OCI-LY7 (cell line): ENCODE measurements at regions not wholly inside any gene's neighbourhood (a gene's known extent, or its start where the extent isn't known, plus 50 kb on each side); places are given as distances from the start of the nearest gene placed in this dataset.

ENCODE experiments used
- BruUV-seq: library from RNA; stranded (reverse); fragments of 400-500 nt; replicated peaks from 2 replicates; lab custom pipeline; 2021; lab: Mats Ljungman, UMichigan
- CTCF ChIA-PET: fragments of 300-600 bp; sonication (Branson Sonifier 250); formaldehyde crosslinking; loops from one replicate; lab custom pipeline; 2022; ENCODE audit warnings: antibody characterized with exemption; ENCODE audit not compliant: unreplicated experiment; lab: Charles Lee
- POLR2A ChIA-PET: fragments of 300-600 bp; sonication (Branson Sonifier 250); formaldehyde crosslinking; loops from one replicate; lab custom pipeline; 2022; ENCODE audit warnings: antibody characterized with exemption; lab: Charles Lee
- DNase-seq: peaks from one replicate; pipeline ENCODE4 v3.0.0-alpha.2; 2015; ENCODE audit warnings: low spot score
- H2AFZ ChIP-seq: fragments of 200-600 bp; sonication (generic), shearing (Covaris generic); 2 replicates; pipeline ENCODE4 v1.6.1; 2014; ENCODE audit warnings: mild to moderate bottlenecking, antibody characterized with exemption, low read length, moderate library complexity
- H3K27ac ChIP-seq: fragments of 200-600 bp; sonication (generic); 2 replicates; pipeline ENCODE4 v1.5.1; 2014; ENCODE audit warnings: mixed run types, low read depth, mild to moderate bottlenecking, moderate library complexity, low read length, inconsistent platforms; ENCODE audit not compliant: poor library complexity, severe bottlenecking
- H3K36me3 ChIP-seq: fragments of 200-600 bp; sonication (generic); 2 replicates; pipeline ENCODE4 v1.6.1; 2014; ENCODE audit warnings: mild to moderate bottlenecking, antibody characterized with exemption, low read length, moderate library complexity, mixed read lengths; ENCODE audit not compliant: insufficient read depth
- H3K4me1 ChIP-seq: fragments of 200-600 bp; sonication (generic); 2 replicates; pipeline ENCODE4 v1.5.1; 2014; ENCODE audit warnings: mild to moderate bottlenecking, low read length; ENCODE audit not compliant: insufficient read depth, poor library complexity, severe bottlenecking
- H3K4me2 ChIP-seq: fragments of 200-600 bp; sonication (generic); 2 replicates; pipeline ENCODE4 v1.6.1; 2014; ENCODE audit warnings: mild to moderate bottlenecking, low read length
- H3K4me3 ChIP-seq: fragments of 200-600 bp; sonication (generic); 2 replicates; pipeline ENCODE4 v1.5.1; 2014; ENCODE audit warnings: mild to moderate bottlenecking, low read depth, low read length; ENCODE audit not compliant: poor library complexity, severe bottlenecking
- H3K79me2 ChIP-seq: fragments of 200-600 bp; sonication (generic); 2 replicates; pipeline ENCODE4 v1.6.1; 2016; ENCODE audit warnings: low read depth, mild to moderate bottlenecking, low read length, moderate library complexity, mixed read lengths; ENCODE audit not compliant: insufficient read depth
- H3K9me2 ChIP-seq: fragments of 200-600 bp; sonication (generic); 2 replicates; pipeline ENCODE4 v1.6.1; 2016; ENCODE audit warnings: mild to moderate bottlenecking, low read length, mixed read lengths; ENCODE audit not compliant: insufficient read depth
- H3K9me3 ChIP-seq: fragments of 200-600 bp; sonication (generic); 2 replicates; pipeline ENCODE4 v1.6.1; 2014; ENCODE audit warnings: mild to moderate bottlenecking, mixed run types, low read length, mixed read lengths
- H4K20me1 ChIP-seq: fragments of 200-600 bp; sonication (generic); 2 replicates; pipeline ENCODE4 v1.6.1; 2014; ENCODE audit warnings: mild to moderate bottlenecking, antibody characterized with exemption, low read length, moderate library complexity, mixed read lengths; ENCODE audit not compliant: insufficient read depth
- EZH2phosphoT487 ChIP-seq: fragments of 200-600 bp; sonication (generic); IDR thresholded peaks from 2 replicates; pipeline ENCODE4 v1.6.1; 2018; ENCODE audit warnings: low read depth, borderline replicate concordance, mild to moderate bottlenecking, mixed run types, antibody characterized with exemption, low read length, moderate library complexity, mixed read lengths
- intact Hi-C: fragments of 100-400 bp; cut with micrococcal nuclease; formaldehyde crosslinking; loops from one replicate; pipeline ENCODE4 v1.10.0; 2022; ENCODE audit not compliant: unreplicated experiment
- TF ChIP-seq, protein P1 (sequence below): fragments of 200-600 bp; sonication (generic); conservative IDR thresholded peaks from 2 replicates; pipeline ENCODE4 v1.5.1; 2014; ENCODE audit warnings: mild to moderate bottlenecking, antibody characterized with exemption, low read length, moderate library complexity, mixed read lengths

DNA sequence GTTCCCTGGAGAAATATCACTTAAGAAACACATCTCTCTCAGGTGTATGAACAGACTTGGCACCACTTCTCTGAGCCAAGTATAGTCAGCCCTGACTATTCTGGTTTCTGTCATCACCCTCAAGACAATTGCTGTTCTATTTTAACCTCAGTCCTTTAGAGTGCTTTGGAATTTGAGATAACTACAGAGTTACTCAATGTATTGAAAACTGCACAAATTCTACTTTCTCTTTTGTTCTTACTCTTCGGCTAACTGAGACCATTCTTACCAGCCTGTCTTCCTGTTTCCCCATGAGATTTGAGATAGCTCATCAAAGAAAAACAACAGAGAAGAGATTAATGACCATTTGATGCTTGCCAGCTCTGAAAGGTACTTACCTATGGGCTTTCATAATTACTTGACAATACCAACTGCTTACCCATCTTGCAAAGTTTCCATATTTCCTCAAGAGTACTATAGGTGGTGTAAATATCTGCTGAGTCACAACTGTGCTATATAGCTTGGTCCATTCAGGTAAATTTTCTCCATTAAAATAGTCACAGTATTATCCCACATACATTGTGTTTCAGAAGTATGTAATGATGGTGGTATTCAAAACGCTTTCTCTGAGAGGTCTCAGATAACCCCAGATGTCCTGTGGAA lies 467.5 kb upstream of the CHST9 start:
- H3K36me3 ChIP-seq = no peaks in the 10 kb centered on the region
- no peaks in the 10 kb centered on the region for H4K20me1 ChIP-seq
- no peaks in the 10 kb centered on the region for H3K79me2 ChIP-seq
- DNase-seq = no peak
- H3K9me2 ChIP-seq = no peaks in the 10 kb centered on the region
- intact Hi-C loops = no loop called here
- ChIA-PET CTCF (no interaction called here), POLR2A (interaction anchor here (0.6 kb wide), 1 partner anchor 459 kb away, joined by 3 read pairs; no protein-coding TSS in a partner anchor)
- no peak overlapping the region for H2AFZ ChIP-seq
- BruUV-seq = no TSS peak
- H3K4me3 ChIP-seq = no peak overlapping the region
- TF ChIP-seq, protein P1, sequence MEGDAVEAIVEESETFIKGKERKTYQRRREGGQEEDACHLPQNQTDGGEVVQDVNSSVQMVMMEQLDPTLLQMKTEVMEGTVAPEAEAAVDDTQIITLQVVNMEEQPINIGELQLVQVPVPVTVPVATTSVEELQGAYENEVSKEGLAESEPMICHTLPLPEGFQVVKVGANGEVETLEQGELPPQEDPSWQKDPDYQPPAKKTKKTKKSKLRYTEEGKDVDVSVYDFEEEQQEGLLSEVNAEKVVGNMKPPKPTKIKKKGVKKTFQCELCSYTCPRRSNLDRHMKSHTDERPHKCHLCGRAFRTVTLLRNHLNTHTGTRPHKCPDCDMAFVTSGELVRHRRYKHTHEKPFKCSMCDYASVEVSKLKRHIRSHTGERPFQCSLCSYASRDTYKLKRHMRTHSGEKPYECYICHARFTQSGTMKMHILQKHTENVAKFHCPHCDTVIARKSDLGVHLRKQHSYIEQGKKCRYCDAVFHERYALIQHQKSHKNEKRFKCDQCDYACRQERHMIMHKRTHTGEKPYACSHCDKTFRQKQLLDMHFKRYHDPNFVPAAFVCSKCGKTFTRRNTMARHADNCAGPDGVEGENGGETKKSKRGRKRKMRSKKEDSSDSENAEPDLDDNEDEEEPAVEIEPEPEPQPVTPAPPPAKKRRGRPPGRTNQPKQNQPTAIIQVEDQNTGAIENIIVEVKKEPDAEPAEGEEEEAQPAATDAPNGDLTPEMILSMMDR = no peak
- TF ChIP-seq EZH2phosphoT487 = no peak
- H3K4me2 ChIP-seq = no peak overlapping the region
- no peaks in the 10 kb centered on the region for H3K9me3 ChIP-seq
- no peaks in the 10 kb centered on the region for H3K4me1 ChIP-seq
- no peak overlapping the region for H3K27ac ChIP-seq

DNA sequence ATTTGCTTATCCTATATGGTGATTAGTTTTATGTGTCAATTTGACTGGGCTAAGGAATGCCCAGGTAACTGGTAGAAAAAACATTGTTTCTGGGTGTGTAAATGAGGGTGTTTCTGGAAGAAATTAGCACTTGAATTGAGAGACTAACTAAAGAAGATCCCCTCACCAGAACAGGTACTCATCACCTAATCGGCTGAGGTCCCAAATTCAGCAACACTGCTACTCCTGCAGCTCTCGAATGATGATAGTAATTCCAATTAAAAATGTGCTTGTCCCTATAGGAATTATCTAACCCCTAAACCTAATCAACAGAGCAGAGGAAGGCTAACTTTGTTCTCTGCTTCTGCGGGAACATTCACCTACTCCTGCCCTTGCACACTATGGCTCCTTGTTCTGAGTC lies 464.5 kb upstream of the CHST9 start:
- DNase-seq = no peak
- POLR2A ChIA-PET = no interaction called here
- intact Hi-C loops = no loop called here
- H3K27ac ChIP-seq = no peak overlapping the region
- no peaks in the 10 kb centered on the region for H3K4me1 ChIP-seq
- no peak overlapping the region for H3K4me3 ChIP-seq
- TF ChIP-seq EZH2phosphoT487 = no peak
- H2AFZ ChIP-seq = no peak overlapping the region
- no peaks in the 10 kb centered on the region for H3K79me2 ChIP-seq
- CTCF ChIA-PET = no interaction called here
- H3K4me2 ChIP-seq = no peak overlapping the region
- no peaks in the 10 kb centered on the region for H3K36me3 ChIP-seq
- BruUV-seq = no TSS peak
- no peaks in the 10 kb centered on the region for H4K20me1 ChIP-seq
- H3K9me2 ChIP-seq = no peaks in the 10 kb centered on the region
- H3K9me3 ChIP-seq = no peaks in the 10 kb centered on the region

DNA sequence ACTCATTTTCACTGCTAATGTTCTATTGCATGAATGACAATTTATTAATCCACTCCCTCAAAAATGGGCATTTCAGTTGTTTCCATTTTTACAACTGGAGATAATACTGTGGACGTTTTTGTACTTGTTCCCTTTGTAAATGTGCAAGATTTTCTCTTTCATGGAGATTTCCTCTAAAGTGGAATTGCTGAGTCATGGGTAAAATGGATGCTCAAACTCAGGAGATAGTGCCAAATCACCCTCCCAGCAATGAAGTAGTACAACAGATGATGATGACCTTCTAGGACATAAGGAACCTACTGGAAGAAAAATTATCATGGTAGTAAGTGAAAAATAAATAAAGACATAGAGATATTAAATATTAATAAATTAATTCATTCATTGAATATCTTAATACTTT lies 460.8 kb upstream of the CHST9 start:
- H3K36me3 ChIP-seq = no peaks in the 10 kb centered on the region
- no peak overlapping the region for H3K4me2 ChIP-seq
- H3K4me3 ChIP-seq = no peak overlapping the region
- no peak overlapping the region for H2AFZ ChIP-seq
- POLR2A ChIA-PET = no interaction called here
- no peaks in the 10 kb centered on the region for H3K9me3 ChIP-seq
- no peak overlapping the region for H3K27ac ChIP-seq
- H3K4me1 ChIP-seq = no peaks in the 10 kb centered on the region
- TF ChIP-seq, protein P1 = no peak
- no peak for TF ChIP-seq EZH2phosphoT487
- H4K20me1 ChIP-seq = no peaks in the 10 kb centered on the region
- H3K79me2 ChIP-seq = no peaks in the 10 kb centered on the region
- CTCF ChIA-PET = no interaction called here
- no peak for DNase-seq
- BruUV-seq = no TSS peak
- intact Hi-C loops = no loop called here
- no peaks in the 10 kb centered on the region for H3K9me2 ChIP-seq
